ENCODE measurements at regions not wholly inside any gene's neighbourhood (a gene's known extent, or its start where the extent isn't known, plus 50 kb on each side); places are given as distances from the start of the nearest gene placed in this dataset.

GRCh38 chr12:5310151-5310550, 121.8 kb upstream of the NTF3 start:
- TF ChIP-seq ZNF274 (IDR thresholded peaks at IDR 0.05; ENCODE audit: low read depth, low read length) (no peak), YY1 (IDR thresholded peaks at IDR 0.05; ENCODE audit: insufficient read depth, insufficient read length) (no peak), SUZ12 (IDR thresholded peaks at IDR 0.05; ENCODE audit: extremely low read depth, insufficient read depth, insufficient read length) (no peak)
